GM21786 (cell line): ENCODE measurements at regions not wholly inside any gene's neighbourhood (a gene's known extent, or its start where the extent isn't known, plus 50 kb on each side); places are given as distances from the start of the nearest gene placed in this dataset.
"Not testable (repeated sequence)": the region's sequence is repeated elsewhere in the genome, so short reads cannot be mapped to it uniquely, and the experiment has no call there.

Experiments
- ATAC-seq: cut with Tn5 transposase; IDR thresholded peaks from one replicate; pipeline ENCODE4 v1.9.1; 2021; ENCODE audit not compliant: unreplicated experiment

- no peak for ATAC-seq
Observed at GRCh38 chr15:98085003-98085639, 124.6 kb downstream of the ARRDC4 start.

DNA sequence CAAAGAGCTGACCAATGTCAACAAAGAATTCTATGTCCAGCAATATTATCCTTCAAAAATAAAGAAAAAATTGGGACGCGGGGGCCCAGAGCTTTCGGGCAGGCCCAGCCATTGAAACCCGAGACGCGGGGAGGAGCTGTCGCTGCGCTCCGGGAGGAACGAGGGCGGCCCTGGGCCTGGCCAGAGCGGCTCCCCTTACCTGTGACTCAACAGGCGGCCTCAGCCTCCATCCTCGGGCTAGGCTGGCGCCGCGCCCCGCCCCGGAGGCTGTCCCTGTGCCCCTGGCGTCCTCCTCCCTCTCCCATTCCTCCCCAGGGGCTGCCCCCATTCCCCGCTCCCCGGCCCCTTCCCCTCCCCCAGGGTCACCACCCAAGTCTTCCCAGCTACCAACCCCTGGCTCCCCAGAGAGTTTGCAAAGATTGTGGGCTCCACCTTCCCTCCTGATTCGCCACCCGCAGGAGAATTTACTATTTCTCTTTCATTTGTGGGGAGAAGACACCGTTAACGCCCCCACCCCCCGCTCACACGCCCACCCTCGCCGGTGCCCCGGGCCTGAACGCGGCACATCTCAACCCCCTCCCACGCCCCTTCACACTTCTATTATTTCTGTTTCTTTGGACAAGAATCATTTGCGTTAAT lies 127.9 kb downstream of the ARRDC4 start:
- peak; percentile 94 for ATAC-seq

DNA sequence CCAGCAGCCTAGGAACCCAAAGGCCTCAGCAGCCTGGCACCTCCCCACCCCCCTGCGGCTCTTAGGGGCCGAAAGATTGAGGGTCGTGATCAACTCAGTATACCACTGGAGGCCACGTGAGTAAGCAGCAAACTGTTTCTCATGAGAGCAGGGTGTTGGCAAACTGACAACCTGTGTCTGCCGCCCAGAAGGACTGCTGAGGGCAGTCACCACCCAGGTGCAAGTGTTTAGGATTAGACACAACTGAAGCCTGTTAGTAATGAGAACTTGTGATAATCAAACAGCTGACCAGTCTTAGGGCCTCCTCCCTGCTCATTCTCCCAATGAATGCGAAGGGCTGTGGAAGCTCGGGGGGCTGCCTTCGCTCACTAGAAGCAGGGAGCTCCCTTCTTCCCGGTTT lies 128.8 kb downstream of the ARRDC4 start:
- not testable (repeated sequence) for ATAC-seq

DNA sequence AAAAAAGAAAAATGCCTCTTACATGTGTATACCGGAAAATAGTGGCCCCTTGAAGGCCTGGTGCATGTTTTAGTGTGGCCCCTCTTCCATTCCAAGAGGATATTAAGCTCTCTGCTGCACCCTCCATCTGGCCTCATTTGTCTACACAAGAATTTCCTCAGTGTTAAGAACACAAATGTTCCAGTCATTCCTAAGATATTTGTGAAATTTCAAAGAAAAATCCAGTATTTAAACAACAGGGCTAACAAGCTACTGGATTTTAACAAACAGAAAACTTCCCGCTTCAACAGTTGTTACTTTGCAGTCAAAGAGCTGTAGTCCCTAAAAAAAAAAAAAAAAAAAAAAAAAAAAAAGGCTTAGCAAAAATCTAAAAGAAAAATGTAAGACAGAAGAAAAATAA lies 137.5 kb downstream of the ARRDC4 start:
- ATAC-seq: not testable (repeated sequence)

DNA sequence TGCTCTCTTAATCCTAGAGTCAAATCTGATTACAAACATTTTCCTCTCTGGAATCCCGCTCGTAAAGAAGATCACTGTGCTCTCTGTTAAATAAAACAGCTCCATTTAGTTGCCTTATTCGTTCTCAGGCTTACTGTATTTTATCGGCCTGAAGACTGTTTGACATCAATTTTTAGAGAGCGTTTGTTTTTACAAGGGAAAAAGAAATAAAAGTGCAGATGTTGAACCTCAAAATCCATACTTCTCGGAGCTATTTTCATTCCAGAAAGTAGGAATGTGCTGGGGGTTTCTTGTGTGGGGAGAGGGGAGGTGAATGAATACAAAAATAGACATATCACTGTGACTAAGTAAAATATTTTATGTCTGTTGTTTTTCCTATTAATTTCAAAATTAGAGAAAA lies 140.1 kb downstream of the ARRDC4 start:
- not testable (repeated sequence) for ATAC-seq

DNA sequence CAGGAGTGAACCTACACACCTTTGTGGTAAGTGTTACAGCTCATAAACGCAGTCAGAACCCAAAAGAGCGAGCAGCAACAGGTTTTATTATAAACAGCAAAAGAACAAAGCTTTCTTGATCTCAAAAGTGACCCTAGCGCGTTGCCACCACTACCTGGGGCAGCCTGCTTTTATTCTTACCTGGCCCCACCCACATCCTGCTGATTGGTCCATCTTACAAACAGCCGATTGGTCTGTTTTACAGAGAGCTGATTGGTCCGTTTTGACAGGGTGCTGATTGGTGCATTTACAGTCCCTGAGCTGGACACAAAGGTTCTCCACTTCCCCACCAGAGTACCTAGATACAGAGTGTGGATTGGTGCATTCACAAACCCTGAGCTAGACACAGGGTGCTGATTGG lies 143.1 kb downstream of the ARRDC4 start:
- no peak for ATAC-seq

DNA sequence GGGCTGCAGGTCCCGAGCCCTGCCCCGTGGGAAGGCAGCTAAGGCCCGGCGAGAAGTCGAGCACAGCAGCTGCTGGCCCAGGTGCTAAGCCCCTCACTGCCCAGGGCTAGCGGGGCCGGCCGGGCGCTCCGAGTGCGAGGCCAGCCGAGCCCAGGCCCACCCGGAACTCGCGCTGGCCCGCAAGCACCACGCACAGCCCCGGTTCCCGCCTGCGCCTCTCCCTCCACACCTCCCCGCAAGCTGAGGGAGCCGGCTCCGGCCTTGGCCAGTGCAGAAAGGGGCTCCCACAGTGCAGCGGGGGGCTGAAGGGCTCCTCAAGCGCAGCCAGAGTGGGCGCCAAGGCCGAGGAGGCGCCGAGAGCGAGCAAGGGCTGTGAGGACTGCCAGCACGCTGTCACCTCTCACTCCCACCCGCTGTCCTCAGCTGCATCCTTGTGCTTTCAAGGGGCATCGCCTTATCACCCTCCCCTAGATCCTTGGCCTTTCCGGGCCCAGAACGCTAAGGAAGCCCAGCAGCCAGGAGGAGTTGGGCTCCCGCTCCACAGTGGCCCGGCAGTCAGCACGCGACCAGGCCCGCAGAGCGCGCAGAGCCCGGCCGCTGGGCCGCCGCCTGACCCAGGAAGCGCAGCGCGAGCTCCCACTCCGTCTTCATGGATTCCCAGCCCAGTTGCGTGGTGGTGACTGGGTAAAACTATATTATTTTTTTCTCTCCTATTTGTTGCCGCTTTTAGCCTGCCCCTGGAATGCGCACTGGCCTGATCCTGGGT lies 144.1 kb downstream of the ARRDC4 start:
- ATAC-seq: not testable (repeated sequence)

DNA sequence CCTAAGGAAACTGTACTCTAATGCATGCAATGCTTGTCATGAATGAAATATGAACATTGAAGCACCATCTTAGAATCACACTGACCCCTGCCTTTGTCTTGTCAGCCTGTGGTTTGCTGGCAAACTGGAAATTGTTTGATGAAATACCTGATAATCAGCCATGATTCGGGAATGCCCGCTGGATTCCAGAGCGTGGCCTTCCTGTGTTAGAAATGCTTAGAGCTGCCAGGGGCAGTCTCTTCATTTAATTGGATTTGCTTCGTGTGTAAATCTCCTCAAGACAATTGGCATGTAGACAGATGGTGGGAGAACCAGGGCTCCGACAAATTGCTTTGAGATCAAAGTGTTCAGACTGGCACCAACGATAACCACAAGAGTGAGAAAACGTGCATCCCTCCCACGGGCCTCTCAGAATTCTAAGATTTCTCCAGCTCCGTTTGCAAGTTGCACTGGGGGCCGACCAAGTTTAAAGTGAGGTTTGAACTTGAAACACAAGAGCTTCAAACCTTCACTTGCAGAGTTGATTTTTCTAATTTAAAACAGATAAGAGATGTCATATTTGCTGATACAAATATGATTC lies 146.2 kb downstream of the ARRDC4 start:
- ATAC-seq: not testable (repeated sequence)

- ATAC-seq: no peak
Observed at GRCh38 chr15:98111806-98112205, 151.3 kb downstream of the ARRDC4 start.

DNA sequence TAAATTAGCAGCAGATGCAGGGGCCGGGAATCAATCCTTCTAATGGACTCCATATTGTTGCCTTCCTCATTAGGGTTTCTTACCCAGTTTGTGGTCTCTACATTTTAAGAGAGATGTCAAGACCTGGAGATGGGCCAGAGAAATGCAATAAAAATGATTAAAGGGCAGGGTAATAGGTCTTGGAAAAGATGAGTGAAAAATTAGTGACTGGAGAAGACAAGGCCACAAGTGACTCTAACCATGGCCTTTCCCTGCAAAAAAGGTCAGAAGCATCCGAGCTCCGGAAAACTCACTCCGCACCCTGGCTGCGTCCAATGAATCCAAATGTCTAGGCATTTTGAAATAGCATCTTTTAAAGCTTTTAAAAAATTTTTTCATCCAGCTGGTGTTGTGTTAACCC lies 152.8 kb downstream of the ARRDC4 start:
- ATAC-seq: no peak

DNA sequence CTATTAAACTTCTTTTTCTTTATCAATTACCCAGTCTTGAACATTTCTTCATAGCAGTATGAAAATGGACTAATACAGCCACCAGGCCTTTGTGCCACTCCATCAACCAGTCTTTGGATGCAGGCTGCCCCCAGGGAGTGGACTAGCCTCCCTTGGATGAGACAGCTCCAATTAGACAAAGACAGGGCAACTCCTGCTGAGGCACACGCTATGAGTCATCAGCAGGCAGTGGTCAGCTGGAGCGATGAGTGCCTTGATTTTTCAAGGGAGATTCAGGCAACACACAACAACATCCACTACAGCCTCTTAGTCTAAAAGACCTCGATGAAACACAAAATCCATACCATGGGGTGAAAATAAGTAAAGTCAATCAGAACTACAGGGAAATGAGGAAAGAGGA lies 160.1 kb downstream of the ARRDC4 start:
- no peak for ATAC-seq

GRCh38 chr15:98121536-98121935 lies 161.0 kb downstream of the ARRDC4 start:
- no peak for ATAC-seq

DNA sequence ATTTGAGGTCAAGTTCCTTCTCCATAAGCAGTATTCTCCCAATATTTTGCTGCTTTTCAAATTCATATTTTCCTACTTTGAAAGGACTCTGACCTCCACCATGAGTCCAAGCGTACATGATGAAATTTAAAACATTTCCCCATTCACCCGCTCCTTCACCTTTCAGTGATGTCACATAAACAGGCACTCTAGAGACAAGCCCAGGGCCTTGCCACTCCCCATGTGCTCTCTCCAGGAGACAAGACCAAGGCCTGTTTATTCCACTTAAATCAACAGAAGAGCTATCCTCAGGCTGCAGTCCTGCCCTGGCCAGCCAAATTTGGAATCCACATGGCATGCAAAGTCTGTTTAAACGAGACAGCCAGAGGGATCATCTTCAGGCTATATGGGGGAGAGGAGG lies 161.5 kb downstream of the ARRDC4 start:
- no peak for ATAC-seq

GRCh38 chr15:98123297-98123696 lies 162.8 kb downstream of the ARRDC4 start:
- no peak for ATAC-seq

GRCh38 chr15:98123834-98124233 lies 163.3 kb downstream of the ARRDC4 start:
- ATAC-seq: no peak

GRCh38 chr15:98124581-98124980 lies 164.1 kb downstream of the ARRDC4 start:
- ATAC-seq: no peak

GRCh38 chr15:98126326-98127085 lies 166.0 kb downstream of the ARRDC4 start:
- no peak for ATAC-seq

DNA sequence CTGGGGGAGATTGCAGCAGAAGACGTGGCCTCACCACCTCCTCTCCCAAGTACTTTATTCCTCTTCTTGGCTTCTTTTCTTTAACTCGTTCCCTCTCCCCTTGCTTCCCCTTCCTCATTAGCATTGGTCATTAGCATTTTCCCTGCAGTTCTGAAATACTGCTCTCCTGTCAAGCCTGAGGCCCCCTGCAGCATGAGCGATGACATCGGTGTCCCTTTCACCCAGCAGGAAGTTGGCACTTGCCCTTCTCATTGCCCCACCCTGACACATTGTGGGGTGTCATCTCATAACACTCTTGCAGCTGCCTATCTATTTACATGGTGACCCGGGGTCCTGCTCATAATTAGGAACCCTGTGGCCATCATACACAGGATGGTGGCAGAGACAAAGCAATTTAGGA lies 167.1 kb downstream of the ARRDC4 start:
- no peak for ATAC-seq

GRCh38 chr15:98131924-98132323 lies 171.4 kb downstream of the ARRDC4 start:
- no peak for ATAC-seq

- ATAC-seq: no peak
Observed at GRCh38 chr15:98134905-98135304, 174.4 kb downstream of the ARRDC4 start.

- no peak for ATAC-seq
Observed at GRCh38 chr15:98138910-98139309, 178.4 kb downstream of the ARRDC4 start.
